Loucy (cell line): ENCODE measurements at regions not wholly inside any gene's neighbourhood (a gene's known extent, or its start where the extent isn't known, plus 50 kb on each side); places are given as distances from the start of the nearest gene placed in this dataset.

Experiments used
- H2AFZ ChIP-seq: fragments of 200-600 bp; sonication (generic); 2 replicates; pipeline ENCODE4 v1.6.0; 2016; ENCODE audit warnings: antibody characterized with exemption, mild to moderate bottlenecking, low read length, moderate library complexity
- H3F3A ChIP-seq: fragments of 200-600 bp; 2 replicates; pipeline ENCODE4 v1.6.0; 2016; ENCODE audit warnings: antibody characterized with exemption, low read depth, mild to moderate bottlenecking
- H3K27me3 ChIP-seq: fragments of 200-600 bp; sonication (generic); 2 replicates; pipeline ENCODE4 v1.6.1; 2014; ENCODE audit warnings: low read length, mild to moderate bottlenecking; ENCODE audit not compliant: insufficient read depth, poor library complexity, severe bottlenecking
- H3K36me3 ChIP-seq: fragments of 200-600 bp; sonication (generic); 2 replicates; pipeline ENCODE4 v1.6.1; 2016; ENCODE audit warnings: low read length; ENCODE audit not compliant: insufficient read depth
- H3K4me1 ChIP-seq: fragments of 200-600 bp; sonication (generic); 2 replicates; pipeline ENCODE4 v1.5.1; 2014; ENCODE audit warnings: low read length, mild to moderate bottlenecking; ENCODE audit not compliant: insufficient read depth, poor library complexity, severe bottlenecking
- H3K4me2 ChIP-seq: fragments of 200-600 bp; sonication (generic); 2 replicates; pipeline ENCODE4 v1.6.0; 2014; ENCODE audit warnings: antibody characterized with exemption, low read length, low read depth, mild to moderate bottlenecking; ENCODE audit not compliant: poor library complexity, severe bottlenecking
- H3K4me3 ChIP-seq: fragments of 200-600 bp; sonication (generic); 2 replicates; pipeline ENCODE4 v1.5.1; 2014; ENCODE audit warnings: low read length, mild to moderate bottlenecking, mixed read lengths; ENCODE audit not compliant: poor library complexity, severe bottlenecking
- H3K79me2 ChIP-seq: fragments of 200-600 bp; sonication (generic); 2 replicates; pipeline ENCODE4 v1.6.1; 2014; ENCODE audit warnings: low read length; ENCODE audit not compliant: insufficient read depth
- H3K9ac ChIP-seq: fragments of 200-600 bp; sonication (generic); 2 replicates; pipeline ENCODE4 v1.6.0; 2014; ENCODE audit warnings: mild to moderate bottlenecking, low read depth, low read length, moderate library complexity; ENCODE audit not compliant: poor library complexity, severe bottlenecking
- H3K9me2 ChIP-seq: fragments of 200-600 bp; sonication (generic); replicated peaks from 2 replicates; pipeline ENCODE4 v1.6.1; 2016; ENCODE audit warnings: low read depth, low read length, mixed read lengths
- H3K9me3 ChIP-seq: fragments of 200-600 bp; sonication (generic); 2 replicates; pipeline ENCODE4 v1.6.1; 2014; ENCODE audit warnings: mild to moderate bottlenecking, antibody characterized with exemption, low read length, low read depth; ENCODE audit not compliant: insufficient read depth
- H4K20me1 ChIP-seq: fragments of 200-600 bp; sonication (generic); 2 replicates; pipeline ENCODE4 v1.6.0; 2014; ENCODE audit warnings: antibody characterized with exemption, low read length, mild to moderate bottlenecking; ENCODE audit not compliant: insufficient read depth, poor library complexity, severe bottlenecking
- EZH2phosphoT487 ChIP-seq: fragments of 200-600 bp; IDR thresholded peaks from 2 replicates; pipeline ENCODE4 v1.6.1; 2018; ENCODE audit warnings: antibody characterized with exemption, mild to moderate bottlenecking, moderate library complexity, borderline replicate concordance
- TF ChIP-seq, protein P1 (sequence below): fragments of 200-600 bp; sonication (generic); conservative IDR thresholded peaks from 2 replicates; pipeline ENCODE4 v1.5.1; 2014; ENCODE audit warnings: mild to moderate bottlenecking, antibody characterized with exemption, low read length

DNA sequence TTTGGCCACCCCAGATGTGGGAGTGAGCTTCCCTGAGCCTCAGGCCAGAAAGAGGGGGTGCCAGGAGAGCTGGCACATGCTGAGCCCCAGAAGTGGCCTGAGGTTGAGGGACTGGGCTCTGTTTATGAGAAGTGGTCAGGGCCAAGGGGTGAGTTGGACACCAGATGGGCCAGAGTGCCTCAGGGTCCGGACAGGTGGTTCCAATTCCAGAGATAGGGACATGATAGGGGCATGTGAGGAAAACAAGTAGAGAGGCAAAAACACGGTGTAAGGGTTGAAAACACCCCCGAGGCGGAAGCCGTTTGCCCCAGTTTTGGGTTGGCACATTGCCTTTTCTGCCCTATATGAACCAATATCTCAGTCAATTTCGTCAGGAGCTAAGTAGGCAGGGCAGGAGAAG lies 125.6 kb upstream of the NFIB start:
- no peaks in the 10 kb centered on the region for H3K27me3 ChIP-seq
- H3K9ac ChIP-seq: no peak overlapping the region
- H2AFZ ChIP-seq: no peak overlapping the region
- H3K4me1 ChIP-seq: no peaks in the 10 kb centered on the region
- H3K79me2 ChIP-seq: no peaks in the 10 kb centered on the region
- no peak overlapping the region for H3K4me2 ChIP-seq
- no peaks in the 10 kb centered on the region for H3K9me3 ChIP-seq
- no peaks in the 10 kb centered on the region for H3K36me3 ChIP-seq
- H3F3A ChIP-seq: no peaks in the 10 kb centered on the region
- TF ChIP-seq EZH2phosphoT487: no peak
- TF ChIP-seq, protein P1, sequence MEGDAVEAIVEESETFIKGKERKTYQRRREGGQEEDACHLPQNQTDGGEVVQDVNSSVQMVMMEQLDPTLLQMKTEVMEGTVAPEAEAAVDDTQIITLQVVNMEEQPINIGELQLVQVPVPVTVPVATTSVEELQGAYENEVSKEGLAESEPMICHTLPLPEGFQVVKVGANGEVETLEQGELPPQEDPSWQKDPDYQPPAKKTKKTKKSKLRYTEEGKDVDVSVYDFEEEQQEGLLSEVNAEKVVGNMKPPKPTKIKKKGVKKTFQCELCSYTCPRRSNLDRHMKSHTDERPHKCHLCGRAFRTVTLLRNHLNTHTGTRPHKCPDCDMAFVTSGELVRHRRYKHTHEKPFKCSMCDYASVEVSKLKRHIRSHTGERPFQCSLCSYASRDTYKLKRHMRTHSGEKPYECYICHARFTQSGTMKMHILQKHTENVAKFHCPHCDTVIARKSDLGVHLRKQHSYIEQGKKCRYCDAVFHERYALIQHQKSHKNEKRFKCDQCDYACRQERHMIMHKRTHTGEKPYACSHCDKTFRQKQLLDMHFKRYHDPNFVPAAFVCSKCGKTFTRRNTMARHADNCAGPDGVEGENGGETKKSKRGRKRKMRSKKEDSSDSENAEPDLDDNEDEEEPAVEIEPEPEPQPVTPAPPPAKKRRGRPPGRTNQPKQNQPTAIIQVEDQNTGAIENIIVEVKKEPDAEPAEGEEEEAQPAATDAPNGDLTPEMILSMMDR: no peak
- H3K4me3 ChIP-seq: no peak overlapping the region
- no peaks in the 10 kb centered on the region for H3K9me2 ChIP-seq
- H4K20me1 ChIP-seq: no peaks in the 10 kb centered on the region

DNA sequence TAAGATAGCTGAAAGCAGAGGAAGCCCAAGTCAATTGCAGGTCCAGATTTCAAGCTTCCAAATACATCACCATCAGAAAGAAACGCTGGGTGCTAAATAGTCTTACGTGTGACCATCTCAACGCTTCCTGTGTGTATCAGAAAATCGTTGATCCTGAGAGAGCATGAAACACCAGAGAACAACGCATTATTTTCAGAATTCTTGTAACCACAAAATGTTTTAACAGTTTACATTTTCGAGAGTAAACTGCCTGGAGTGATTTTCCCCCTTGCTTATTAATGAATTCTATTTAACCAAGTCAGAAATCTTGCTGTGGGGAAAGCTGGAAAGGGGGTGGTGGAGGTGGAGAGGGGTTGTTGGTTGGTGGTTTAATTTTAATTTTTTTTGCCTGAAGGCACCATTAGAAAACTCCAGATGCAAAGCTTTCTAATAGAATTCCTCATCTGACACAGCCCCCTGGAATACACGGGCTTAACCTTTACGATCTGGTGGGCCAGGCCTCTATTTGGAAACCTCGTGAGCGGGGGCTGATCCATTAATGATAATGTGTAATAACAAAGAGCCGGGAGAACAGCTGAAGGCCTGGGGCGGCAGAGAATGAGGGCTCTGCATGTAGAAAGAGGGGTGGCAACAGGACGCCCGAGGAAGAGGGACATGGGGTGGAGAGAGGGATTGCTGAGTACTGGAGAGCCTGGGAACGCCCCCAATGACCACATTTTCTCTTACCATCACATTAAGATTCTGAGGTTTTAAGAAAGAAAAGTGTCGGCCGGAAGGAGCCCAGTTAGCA lies 124.5 kb upstream of the NFIB start:
- no peaks in the 10 kb centered on the region for H4K20me1 ChIP-seq
- TF ChIP-seq, protein P1: no peak
- TF ChIP-seq EZH2phosphoT487: no peak
- no peaks in the 10 kb centered on the region for H3F3A ChIP-seq
- no peaks in the 10 kb centered on the region for H3K4me1 ChIP-seq
- no peaks in the 10 kb centered on the region for H3K27me3 ChIP-seq
- no peak overlapping the region for H3K4me2 ChIP-seq
- no peak overlapping the region for H3K4me3 ChIP-seq
- H3K36me3 ChIP-seq: no peaks in the 10 kb centered on the region
- no peaks in the 10 kb centered on the region for H3K9me3 ChIP-seq
- no peak overlapping the region for H3K9ac ChIP-seq
- H2AFZ ChIP-seq: no peak overlapping the region
- H3K79me2 ChIP-seq: no peaks in the 10 kb centered on the region
- H3K9me2 ChIP-seq: no peaks in the 10 kb centered on the region

DNA sequence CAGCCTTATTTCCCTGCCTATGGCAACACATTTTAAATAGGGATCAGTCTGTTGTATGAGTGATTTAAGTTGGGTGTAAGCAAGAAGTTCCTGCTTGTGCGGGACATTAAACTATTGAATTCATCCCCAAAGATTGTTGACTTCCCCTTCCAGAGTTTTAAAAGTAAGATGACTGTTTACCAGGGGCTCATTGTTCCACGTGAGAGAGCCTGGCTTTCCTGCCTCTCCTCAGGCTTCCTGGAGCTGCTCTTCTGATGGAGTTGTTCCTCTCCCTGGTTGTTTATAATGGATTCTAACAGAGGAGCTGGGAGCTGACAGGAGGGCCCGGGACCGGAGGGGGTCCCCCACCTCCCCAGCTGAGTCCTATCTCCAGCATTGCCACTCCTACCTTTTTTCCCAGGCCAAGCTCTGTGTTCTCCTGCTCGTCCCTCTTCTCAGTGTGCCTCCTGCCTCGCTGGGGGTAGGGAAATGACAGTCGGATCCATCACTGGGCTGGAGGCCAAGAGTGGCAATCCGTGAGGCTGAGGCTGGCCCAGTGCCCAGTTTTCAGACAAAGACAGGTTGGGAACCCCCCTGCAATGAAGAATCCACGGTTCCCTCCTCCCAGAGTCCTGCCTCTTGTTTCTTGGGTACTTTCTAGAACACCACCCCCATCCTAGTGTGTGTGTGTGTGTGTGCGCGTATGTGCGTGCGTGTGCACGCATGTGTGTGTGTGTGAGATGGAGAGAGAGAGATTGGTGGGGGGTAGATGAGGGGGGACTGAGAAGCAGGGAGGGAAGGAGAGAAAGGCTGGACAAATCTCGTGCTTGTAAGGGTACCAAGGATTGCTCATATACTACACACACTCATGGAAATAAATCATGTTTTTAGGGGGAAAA lies 123.7 kb upstream of the NFIB start:
- Histone ChIP-seq H3K27me3 (no peaks in the 10 kb centered on the region), H3K9ac (no peak overlapping the region), H2AFZ (no peak overlapping the region), H3K9me3 (no peaks in the 10 kb centered on the region), H4K20me1 (no peaks in the 10 kb centered on the region), H3K36me3 (no peaks in the 10 kb centered on the region), H3K4me2 (no peak overlapping the region), H3K4me3 (no peak overlapping the region), H3K4me1 (no peaks in the 10 kb centered on the region), H3K9me2 (no peaks in the 10 kb centered on the region), H3F3A (no peaks in the 10 kb centered on the region), H3K79me2 (no peaks in the 10 kb centered on the region)
- TF ChIP-seq, protein P1: no peak
- no peak for TF ChIP-seq EZH2phosphoT487
